ENCODE measurements at regions not wholly inside any gene's neighbourhood (a gene's known extent, or its start where the extent isn't known, plus 50 kb on each side); places are given as distances from the start of the nearest gene placed in this dataset.

DNA sequence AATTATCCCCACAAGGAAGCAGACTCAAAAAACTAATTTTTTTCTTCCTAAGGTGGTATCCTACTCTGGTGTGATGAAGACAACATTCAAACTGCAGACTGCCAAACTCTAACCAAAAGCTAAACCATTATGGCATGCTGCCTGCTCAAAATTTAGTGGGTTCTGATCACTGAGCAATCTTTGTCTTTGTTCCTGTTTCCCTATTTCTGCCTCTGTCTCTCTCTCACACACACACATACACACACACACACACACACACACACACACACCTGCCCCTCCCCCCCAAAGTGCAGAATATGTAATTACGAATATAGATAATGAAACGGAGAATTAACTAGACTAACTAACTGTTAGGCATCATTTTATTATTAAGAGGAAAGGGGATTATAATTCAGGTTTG lies 1278.6 kb downstream of the PCDH7 start:
- DNase-seq = peak; percentile 51

DNA sequence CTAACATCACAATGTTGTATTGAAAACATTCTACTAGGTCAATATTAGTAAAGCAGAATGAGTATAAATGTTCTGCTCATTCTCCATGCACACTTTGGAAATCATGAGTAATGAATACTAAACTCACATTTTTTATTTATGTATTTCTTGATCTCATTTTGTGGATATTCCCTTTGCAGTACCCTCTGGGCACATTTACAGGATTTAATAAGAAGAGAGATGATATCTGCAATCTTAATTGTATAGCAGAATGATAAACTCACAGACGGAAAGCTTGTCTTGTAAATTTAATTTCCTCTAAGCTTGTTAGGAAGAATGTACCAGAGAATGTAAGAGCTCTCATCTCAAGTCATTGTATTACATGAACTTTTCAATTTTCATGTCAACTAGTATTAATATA lies 1279.7 kb downstream of the PCDH7 start:
- DNase-seq = no peak

DNA sequence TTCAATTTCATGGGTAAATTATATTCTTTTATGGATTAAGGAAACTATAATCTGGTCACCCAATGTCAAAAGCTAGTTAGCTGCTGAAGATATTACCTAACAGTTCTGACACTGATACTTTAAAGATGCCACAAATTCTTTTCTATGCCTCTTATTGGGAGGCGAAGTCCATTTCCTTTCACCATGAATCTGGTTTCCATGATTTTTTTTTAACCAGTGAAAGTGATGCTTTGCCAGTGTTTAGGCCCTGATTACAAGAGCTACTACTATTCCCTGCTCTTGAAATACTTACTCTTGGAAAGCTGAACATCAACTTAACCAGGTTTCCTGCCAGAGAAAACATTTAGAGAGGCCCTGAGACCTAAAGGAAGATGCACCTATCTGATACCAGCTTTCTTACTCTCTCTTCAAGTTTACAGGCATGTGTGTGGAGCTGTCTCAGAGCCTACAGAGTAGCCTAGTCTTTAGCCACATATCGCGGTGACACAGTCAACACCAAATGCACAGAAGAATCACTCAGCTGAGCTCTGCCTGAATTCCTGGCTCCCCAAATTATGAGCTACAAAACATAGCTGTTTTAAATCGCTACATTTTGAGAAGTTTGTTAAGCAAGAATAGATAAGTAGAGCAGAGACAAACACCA lies 1280.8 kb downstream of the PCDH7 start:
- DNase-seq = peak; percentile 3

GRCh38 chr4:32002037-32002747 lies 1282.0 kb downstream of the PCDH7 start:
- peak; percentile 24 for DNase-seq

- DNase-seq = peak; percentile 30
These were observed 1283.4 kb downstream of the PCDH7 start for GRCh38 chr4:32003548-32003947.

DNA sequence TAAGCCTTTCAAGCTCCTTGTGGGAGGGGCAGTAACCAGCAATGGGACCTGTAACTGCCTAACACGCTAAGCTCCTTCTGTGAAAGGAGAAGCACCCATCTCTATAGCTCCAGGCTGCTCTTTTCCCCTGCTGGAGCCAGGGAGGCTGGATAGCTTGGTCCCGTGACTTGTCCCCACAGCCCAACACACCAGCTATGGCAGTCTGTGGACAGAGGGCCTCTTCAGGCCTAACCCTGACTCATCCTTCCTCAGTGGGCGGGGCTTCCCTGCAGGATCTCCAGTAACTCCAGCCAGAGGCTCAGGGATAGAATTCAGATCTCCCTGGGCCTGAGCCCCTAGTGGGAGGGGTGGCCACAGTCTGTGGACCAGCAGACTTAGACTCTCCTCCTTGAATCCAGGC lies 1290.1 kb downstream of the PCDH7 start:
- no peak for DNase-seq

DNA sequence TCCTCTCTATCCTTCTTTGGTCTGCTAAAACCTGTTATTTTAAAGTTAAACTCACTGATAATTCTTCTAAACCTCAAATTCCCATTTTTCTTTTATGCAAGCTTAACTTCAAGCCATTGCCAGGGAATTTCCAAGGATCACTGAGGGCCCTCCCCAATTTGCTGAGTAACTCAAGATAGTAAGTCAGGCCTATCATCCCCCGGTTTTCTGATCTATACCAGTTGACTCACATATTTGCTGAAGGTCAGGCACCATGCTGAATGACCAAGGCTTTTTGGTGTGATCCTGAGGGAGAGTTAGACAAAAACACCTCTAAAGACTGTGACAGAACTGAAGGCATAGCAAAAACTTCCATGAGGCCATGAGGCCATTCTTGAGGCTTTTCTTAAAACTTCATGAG lies 1301.9 kb downstream of the PCDH7 start:
- no peak for DNase-seq

DNA sequence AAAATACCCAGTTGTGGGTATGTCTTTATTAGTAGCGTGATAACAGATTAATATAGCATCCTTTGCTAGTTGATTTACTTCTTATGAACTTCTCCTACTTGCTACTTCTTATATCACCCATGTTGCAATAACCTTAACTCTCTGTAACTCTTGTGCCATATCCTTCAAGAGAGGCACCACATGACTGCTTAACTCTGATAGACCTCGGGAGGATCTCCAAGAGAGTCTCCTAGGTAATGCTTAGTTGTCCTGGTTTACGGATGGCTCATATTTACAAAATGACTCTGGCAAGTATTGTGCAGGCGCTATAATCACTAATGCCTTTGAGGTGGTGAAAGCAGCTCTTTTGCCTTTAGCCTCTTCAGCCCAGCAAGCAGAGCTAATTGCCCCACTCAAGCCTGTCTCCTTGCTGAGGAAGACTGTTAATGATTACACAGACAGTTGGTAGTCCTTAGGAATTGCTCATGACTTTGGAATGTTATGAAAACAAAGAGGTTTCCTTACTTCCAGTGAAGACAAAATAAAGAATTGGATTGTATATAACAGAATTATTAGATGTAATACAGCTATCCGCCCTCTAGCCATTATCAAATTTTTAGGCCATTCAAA lies 1305.8 kb downstream of the PCDH7 start:
- DNase-seq = no peak

DNA sequence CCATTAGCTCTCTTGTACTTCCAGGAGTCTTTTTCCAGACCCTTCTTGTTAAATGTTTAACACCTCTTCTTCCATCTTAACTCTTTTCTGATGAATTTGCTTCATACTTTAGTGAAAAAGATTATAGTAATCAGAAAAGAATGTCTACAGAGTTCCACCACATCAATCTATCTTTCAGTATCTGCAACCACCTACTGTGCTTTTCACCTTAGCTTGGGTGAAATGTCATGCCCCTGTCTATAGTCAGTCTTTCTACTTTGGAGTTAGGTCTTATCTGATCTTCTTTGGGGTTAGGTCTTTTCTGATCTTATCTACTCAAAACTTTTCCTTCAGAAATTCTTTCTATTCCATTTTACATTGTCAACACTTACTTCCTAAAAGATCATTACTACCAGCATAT lies 1310.2 kb downstream of the PCDH7 start:
- no peak for DNase-seq

DNA sequence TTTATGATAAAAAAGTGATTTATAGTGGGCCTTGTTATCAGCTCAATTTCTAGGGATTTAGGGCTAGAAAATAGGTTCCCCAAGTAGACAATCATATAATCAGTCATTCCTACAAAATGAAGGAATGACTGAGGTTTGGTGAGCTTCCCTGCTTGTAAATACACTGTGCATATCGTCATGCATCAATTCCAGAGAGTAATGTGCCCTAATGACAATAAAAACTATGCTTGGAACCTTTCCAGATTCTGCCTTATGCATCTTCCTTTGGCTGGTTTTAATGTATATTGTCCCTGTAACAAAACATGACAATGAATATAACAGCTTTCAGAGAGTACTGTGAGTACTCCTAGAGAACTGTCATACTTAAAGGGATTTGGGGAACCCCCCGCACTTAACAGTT lies 1310.9 kb downstream of the PCDH7 start:
- no peak for DNase-seq

GRCh38 chr4:32032136-32032672 lies 1312.0 kb downstream of the PCDH7 start:
- no peak for DNase-seq

GRCh38 chr4:32037399-32037798 lies 1317.2 kb downstream of the PCDH7 start:
- DNase-seq = no peak

GRCh38 chr4:32042486-32043247 lies 1322.5 kb downstream of the PCDH7 start:
- no peak for DNase-seq

DNA sequence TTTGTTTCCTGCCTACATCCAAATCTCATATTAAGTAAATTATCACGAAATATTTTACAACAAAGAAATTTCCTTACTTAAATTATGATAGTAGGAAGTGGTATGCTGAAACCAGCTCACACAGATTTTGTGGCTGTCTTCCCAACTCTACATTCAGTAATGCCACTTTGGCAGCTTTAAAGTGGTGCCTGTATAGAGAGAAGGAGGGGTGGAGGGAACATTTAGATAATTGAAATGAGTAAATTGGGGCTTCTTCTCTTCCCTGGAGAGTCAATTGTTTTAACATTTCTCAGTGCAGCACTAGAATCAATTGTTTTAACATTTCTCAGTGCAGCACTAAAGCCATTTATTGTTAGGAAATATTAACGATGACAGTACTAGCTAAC lies 1323.1 kb downstream of the PCDH7 start:
- no peak for DNase-seq

DNA sequence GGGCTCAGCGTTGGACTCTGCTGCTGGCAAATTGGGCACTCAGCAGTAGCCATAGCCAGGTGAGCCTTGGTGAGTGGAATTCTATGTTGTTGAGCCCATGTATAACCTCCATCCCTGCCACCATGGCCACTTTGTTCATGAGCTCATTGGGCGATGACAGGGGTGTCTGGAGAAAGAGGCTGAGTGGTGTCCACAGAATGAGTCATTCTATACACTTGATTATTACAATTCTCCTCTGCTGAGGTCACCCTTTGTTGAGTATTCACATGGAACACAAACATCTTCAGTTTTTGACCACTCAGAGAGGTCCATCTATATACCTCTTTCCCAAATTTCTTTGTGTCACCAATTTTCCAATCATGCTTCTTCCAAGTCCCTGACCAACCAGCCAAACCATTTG lies 1341.7 kb downstream of the PCDH7 start:
- DNase-seq = no peak

DNA sequence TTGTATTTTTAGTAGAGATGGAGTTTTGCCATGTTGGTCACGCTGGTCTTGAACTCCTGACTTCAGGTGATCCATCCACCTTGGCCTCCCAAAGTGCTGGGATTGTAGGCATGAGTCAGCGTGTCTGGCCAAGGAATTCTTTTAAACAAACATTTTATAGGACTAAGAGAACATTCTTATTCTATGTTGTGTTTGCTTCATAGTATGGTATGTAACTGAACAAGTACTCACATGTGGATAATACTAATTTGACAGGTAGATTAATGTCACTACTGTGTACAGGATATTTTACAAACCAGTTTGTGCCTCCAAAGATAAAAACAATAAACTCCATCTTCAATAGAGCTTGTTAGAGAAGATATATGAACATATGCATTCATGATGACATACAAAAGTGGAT lies 1353.4 kb downstream of the PCDH7 start:
- DNase-seq = no peak

DNA sequence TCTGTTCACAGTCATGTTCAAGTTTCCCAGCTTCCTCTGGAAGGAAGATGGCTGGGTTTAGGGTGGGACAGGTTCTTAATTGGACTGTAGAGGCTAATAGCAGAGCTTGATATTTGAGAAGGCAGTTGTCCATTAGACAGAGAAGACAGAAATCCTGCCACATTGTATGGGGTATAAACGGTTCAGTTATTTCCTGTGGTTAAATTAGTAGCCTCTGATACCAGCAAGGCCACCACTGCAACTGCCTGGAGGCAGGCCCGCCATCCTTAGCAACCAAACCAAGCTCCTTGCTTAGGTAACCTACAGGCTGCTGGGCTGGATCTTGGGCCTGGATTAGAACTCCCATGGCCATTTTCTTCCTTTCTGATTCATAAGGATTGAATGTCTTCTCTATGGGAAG lies 1367.0 kb downstream of the PCDH7 start:
- no peak for DNase-seq

- DNase-seq = no peak
These were observed 1374.8 kb downstream of the PCDH7 start for GRCh38 chr4:32094987-32095386.

- DNase-seq = no peak
These were observed 1382.7 kb downstream of the PCDH7 start for GRCh38 chr4:32102896-32103295.

DNA sequence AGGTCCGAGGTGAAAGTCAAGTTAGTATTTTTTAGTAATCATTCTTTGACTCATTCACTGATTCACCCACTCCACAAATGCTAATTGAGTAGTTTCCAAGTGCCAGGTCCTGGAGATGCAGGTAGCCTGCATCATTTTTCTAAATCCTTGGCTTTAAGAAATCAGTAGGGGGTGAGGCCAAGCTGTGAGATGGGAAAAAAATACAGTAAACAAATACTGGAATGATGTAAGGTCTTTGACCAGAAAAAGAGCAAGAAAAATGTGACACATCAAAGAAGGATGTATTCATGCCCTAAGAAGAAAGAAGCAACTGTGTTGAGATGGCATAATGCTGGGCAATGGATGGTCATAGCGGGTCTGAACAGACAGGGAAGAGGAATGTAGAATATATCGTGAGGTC lies 1386.6 kb downstream of the PCDH7 start:
- no peak for DNase-seq

DNA sequence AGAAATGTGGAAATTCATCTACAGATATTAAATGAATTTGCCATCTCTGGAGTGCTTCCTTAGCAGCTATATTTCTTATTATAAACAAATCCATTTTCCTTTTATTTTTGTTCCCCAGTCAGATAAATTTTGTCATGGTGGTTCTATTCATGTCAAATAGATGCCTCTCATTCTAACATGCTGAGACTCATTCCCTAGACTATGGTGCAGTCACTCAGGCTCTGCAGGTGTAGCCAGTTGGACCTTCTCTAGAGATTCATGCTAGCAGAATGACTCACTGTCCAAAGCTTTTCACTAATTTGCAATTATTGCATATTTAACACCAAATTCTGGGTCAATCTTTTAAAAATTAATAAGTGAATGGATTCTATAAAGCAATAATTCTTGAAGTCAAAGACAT lies 1392.7 kb downstream of the PCDH7 start:
- DNase-seq = no peak

GRCh38 chr4:32117693-32118092 lies 1397.5 kb downstream of the PCDH7 start:
- no peak for DNase-seq

DNA sequence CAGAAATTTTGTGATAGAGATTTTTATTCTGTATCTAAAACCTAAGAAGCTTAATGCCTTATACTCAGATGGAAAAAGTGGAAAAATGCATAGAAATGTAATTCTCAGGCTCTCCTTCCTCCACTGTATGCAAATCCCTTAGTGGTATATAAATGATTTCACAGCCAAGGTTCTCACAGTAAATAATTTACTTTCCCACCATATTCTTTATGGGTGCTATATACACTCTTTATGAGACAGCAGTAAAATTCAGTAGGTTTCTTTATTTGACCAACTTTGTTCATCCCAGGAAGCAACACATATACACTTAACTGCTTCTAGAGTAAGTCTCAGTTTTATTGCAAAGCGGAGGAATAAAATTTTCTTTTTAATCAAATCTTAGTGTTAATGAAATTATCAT lies 1399.7 kb downstream of the PCDH7 start:
- no peak for DNase-seq

DNA sequence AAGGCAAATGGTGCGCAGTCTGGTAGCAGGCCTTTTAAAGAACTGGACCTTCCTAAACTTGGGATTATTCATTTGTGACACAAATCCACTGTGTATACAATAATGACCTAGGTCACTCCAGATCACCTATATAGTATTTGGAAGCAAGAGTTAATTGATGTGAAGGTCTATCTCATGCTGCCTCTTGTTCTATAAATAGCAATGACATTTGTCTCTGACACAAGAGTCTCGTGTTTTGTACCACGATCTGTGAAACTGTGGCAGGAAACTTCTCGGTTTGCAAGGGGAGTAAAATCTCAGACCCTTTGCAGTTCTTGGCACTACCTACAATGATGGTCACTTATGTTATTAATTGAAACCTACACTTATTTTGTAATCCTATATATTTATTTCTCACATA lies 1408.4 kb downstream of the PCDH7 start:
- no peak for DNase-seq
